ENCODE measurements at regions not wholly inside any gene's neighbourhood (a gene's known extent, or its start where the extent isn't known, plus 50 kb on each side); places are given as distances from the start of the nearest gene placed in this dataset.

GRCh38 chr2:217193431-217194340 lies 333.8 kb upstream of the TNP1 start:
- no peaks in the 10 kb centered on the region for H3K27me3 ChIP-seq (ENCODE audit: control insufficient read depth, insufficient read depth, low read length)
- peak; percentile 79 for DNase-seq (ENCODE audit: low read depth)
- FAIRE-seq: no peak
- no peak overlapping the region for H3K4me3 ChIP-seq (ENCODE audit: low read depth, low read length)
- TF ChIP-seq CTCF (IDR thresholded peaks at IDR 0.05; ENCODE audit: insufficient read depth, low read length, severe bottlenecking): no peak
- no peaks in the 10 kb centered on the region for H3K36me3 ChIP-seq (ENCODE audit: control insufficient read depth, insufficient read depth, low read length)

DNA sequence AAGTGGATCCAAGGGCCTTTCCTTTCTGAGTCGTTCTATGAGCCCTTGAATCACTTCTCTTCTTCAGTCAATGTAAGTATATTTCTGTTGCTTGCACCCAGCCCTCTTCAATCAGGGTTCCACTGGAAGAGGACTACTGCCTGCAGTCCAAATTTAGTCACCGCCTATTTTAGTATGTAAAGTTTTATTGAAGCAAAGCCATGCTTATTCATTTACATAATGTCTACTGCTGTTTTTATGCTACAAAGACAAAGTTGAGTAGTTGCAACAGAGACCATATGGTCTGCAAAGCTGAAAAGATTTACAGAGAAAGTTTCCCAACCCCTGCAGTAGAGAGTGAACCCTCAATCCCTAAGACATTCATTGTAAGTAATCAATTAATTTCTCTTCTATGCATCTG lies 332.5 kb upstream of the TNP1 start:
- DNase-seq (ENCODE audit: low read depth) (no peak), FAIRE-seq (no peak)
- Histone ChIP-seq H3K27me3 (ENCODE audit: control insufficient read depth, insufficient read depth, low read length) (no peaks in the 10 kb centered on the region), H3K36me3 (ENCODE audit: control insufficient read depth, insufficient read depth, low read length) (no peaks in the 10 kb centered on the region), H3K4me3 (ENCODE audit: low read depth, low read length) (no peak overlapping the region)
- no peak for TF ChIP-seq CTCF (IDR thresholded peaks at IDR 0.05; ENCODE audit: insufficient read depth, low read length, severe bottlenecking)

- FAIRE-seq (no peak), DNase-seq (ENCODE audit: low read depth) (no peak)
- H3K36me3 ChIP-seq (ENCODE audit: control insufficient read depth, insufficient read depth, low read length): no peaks in the 10 kb centered on the region
- no peaks in the 10 kb centered on the region for H3K27me3 ChIP-seq (ENCODE audit: control insufficient read depth, insufficient read depth, low read length)
- no peak for TF ChIP-seq CTCF (IDR thresholded peaks at IDR 0.05; ENCODE audit: insufficient read depth, low read length, severe bottlenecking)
- H3K4me3 ChIP-seq (ENCODE audit: low read depth, low read length): no peak overlapping the region
Measured at GRCh38 chr2:217189747-217190146, 329.9 kb upstream of the TNP1 start.

DNA sequence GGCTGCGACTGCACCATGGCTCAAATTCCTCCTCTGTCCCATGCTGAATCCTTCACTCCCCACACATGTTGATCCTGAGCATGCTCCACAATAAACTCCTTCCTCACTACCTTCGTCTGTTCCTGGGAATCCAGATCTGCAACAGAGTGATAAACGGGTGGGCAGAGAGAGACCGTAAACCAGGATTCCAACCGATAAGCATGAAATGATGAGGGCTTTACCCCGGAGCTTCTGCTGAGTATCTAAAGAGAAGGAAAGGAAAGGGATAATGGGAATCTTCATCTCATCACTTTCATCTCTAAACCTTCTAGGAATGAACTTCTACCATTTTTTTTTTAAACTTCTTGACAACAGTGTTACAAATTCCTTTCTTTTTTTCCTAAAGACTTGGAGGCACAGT lies 329.3 kb upstream of the TNP1 start:
- H3K4me3 ChIP-seq (ENCODE audit: low read depth, low read length): no peak overlapping the region
- H3K27me3 ChIP-seq (ENCODE audit: control insufficient read depth, insufficient read depth, low read length): no peaks in the 10 kb centered on the region
- H3K36me3 ChIP-seq (ENCODE audit: control insufficient read depth, insufficient read depth, low read length): no peaks in the 10 kb centered on the region
- FAIRE-seq (no peak), DNase-seq (ENCODE audit: low read depth) (no peak)
- TF ChIP-seq CTCF (IDR thresholded peaks at IDR 0.05; ENCODE audit: insufficient read depth, low read length, severe bottlenecking): no peak

DNA sequence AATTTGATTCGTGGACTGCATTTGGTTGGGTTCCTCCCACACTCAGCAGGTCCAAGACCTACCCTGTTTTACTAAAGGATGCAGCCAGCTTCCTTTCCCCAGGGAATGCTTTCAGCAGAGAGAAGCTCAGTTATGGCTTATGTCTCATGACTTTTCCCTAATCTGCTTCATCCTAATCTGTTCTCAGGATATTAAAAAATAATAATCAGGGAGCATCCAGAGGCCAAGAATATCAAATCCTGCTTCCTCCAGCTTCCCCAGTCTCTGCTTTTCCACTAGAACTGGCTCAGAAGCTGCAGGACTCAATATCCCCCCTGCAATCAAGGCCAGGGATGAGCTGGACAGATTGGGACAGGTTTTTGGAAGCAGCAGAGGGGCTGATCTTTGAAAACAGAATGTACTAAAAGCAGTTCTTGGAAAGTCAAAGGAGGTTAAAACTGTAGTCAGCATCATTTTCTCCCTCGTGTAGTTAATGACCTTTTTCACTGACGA lies 326.9 kb upstream of the TNP1 start:
- DNase-seq (ENCODE audit: low read depth) (no peak), FAIRE-seq (no peak)
- H3K36me3 ChIP-seq (ENCODE audit: control insufficient read depth, insufficient read depth, low read length): no peaks in the 10 kb centered on the region
- no peaks in the 10 kb centered on the region for H3K27me3 ChIP-seq (ENCODE audit: control insufficient read depth, insufficient read depth, low read length)
- TF ChIP-seq CTCF (IDR thresholded peaks at IDR 0.05; ENCODE audit: insufficient read depth, low read length, severe bottlenecking): no peak
- no peak overlapping the region for H3K4me3 ChIP-seq (ENCODE audit: low read depth, low read length)

All from bronchial epithelial cell (primary cell).